ENCODE measurements at regions not wholly inside any gene's neighbourhood (a gene's known extent, or its start where the extent isn't known, plus 50 kb on each side); places are given as distances from the start of the nearest gene placed in this dataset.

- DNase-seq (ENCODE audit: low read depth in 2 of 2), result no peak
Observed at GRCh38 chr6:28736121-28736520, 187.7 kb downstream of the TRIM27 start.

GRCh38 chr6:28737750-28738395, 185.9 kb downstream of the TRIM27 start:
- no peak for DNase-seq (ENCODE audit: low read depth in 2 of 2)

GRCh38 chr6:28738396-28738765, 185.4 kb downstream of the TRIM27 start:
- DNase-seq (ENCODE audit: low read depth in 2 of 2), result no peak

- no peak for DNase-seq (ENCODE audit: low read depth in 2 of 2)
Observed at GRCh38 chr6:28741363-28741762, 182.4 kb downstream of the TRIM27 start.

GRCh38 chr6:28742668-28743270, 181.0 kb downstream of the TRIM27 start:
- no peak for DNase-seq (ENCODE audit: low read depth in 2 of 2)

GRCh38 chr6:28743271-28743789, 180.5 kb downstream of the TRIM27 start:
- no peak for DNase-seq (ENCODE audit: low read depth in 2 of 2)

- DNase-seq (ENCODE audit: low read depth in 2 of 2), result no peak
Observed at GRCh38 chr6:28747083-28747630, 176.6 kb downstream of the TRIM27 start.

- no peak for DNase-seq (ENCODE audit: low read depth in 2 of 2)
Observed at GRCh38 chr6:28747631-28748157, 176.1 kb downstream of the TRIM27 start.

GRCh38 chr6:28748192-28748591, 175.6 kb downstream of the TRIM27 start:
- no peak for DNase-seq (ENCODE audit: low read depth in 2 of 2)

GRCh38 chr6:28750926-28751458, 172.8 kb downstream of the TRIM27 start:
- DNase-seq (ENCODE audit: low read depth in 2 of 2), result no peak

GRCh38 chr6:28751514-28751913, 172.3 kb downstream of the TRIM27 start:
- no peak for DNase-seq (ENCODE audit: low read depth in 2 of 2)

- no peak for DNase-seq (ENCODE audit: low read depth in 2 of 2)
Observed at GRCh38 chr6:28751963-28752350, 171.8 kb downstream of the TRIM27 start.

- DNase-seq (ENCODE audit: low read depth in 2 of 2), result no peak
Observed at GRCh38 chr6:28757429-28758045, 166.2 kb downstream of the TRIM27 start.

GRCh38 chr6:28758046-28758817, 165.6 kb downstream of the TRIM27 start:
- no peak for DNase-seq (ENCODE audit: low read depth in 2 of 2)

- no peak for DNase-seq (ENCODE audit: low read depth in 2 of 2)
Observed at GRCh38 chr6:28758818-28759235, 165.0 kb downstream of the TRIM27 start.

GRCh38 chr6:28764014-28764723, 159.6 kb downstream of the TRIM27 start:
- no peak for DNase-seq (ENCODE audit: low read depth in 2 of 2)

GRCh38 chr6:28764761-28765282, 159.0 kb downstream of the TRIM27 start:
- DNase-seq (ENCODE audit: low read depth in 2 of 2), result no peak

- no peak for DNase-seq (ENCODE audit: low read depth in 2 of 2)
Observed at GRCh38 chr6:28765978-28766351, 157.8 kb downstream of the TRIM27 start.

- no peak for DNase-seq (ENCODE audit: low read depth in 2 of 2)
Observed at GRCh38 chr6:28766426-28766825, 157.4 kb downstream of the TRIM27 start.

- no peak for DNase-seq (ENCODE audit: low read depth in 2 of 2)
Observed at GRCh38 chr6:28767133-28767532, 156.7 kb downstream of the TRIM27 start.

GRCh38 chr6:28767691-28768090, 156.1 kb downstream of the TRIM27 start:
- no peak for DNase-seq (ENCODE audit: low read depth in 2 of 2)
